ENCODE measurements at regions not wholly inside any gene's neighbourhood (a gene's known extent, or its start where the extent isn't known, plus 50 kb on each side); places are given as distances from the start of the nearest gene placed in this dataset.

DNA sequence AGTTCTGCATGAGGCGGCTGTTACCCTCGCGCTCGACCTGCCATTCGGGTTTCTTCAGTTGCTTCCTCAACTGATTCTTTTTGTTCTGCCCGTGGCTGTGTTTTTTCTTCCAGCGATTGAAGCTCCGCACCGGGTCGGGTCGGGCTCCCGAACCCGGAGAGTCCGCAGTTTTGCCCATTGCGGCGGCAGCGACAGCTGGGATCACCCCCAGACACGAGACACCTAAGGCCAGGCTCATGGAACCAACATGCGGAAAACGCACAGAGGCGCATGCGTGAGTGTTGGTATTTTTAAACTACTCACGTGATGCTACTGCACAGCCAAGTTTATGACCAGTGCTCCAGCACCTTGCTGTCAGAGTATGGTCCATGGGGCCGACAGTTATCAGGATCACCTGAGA is 100.0 kb downstream of the SPATA31D1 start:
- Histone ChIP-seq H3F3A (ENCODE audit: low read depth) (no peaks in the 10 kb centered on the region), H3K36me3 (ENCODE audit: insufficient read depth, low read length) (no peaks in the 10 kb centered on the region), H3K4me1 (ENCODE audit: insufficient read depth, low read length, poor library complexity, severe bottlenecking) (no peaks in the 10 kb centered on the region), H3K9ac (ENCODE audit: low read depth, low read length, poor library complexity, severe bottlenecking) (no peak overlapping the region), H3K27me3 (ENCODE audit: insufficient read depth, low read length, poor library complexity, severe bottlenecking) (no peaks in the 10 kb centered on the region), H4K20me1 (ENCODE audit: insufficient read depth, low read length, poor library complexity, severe bottlenecking) (no peaks in the 10 kb centered on the region), H3K79me2 (ENCODE audit: insufficient read depth, low read length) (no peaks in the 10 kb centered on the region), H3K9me2 (replicated peaks; ENCODE audit: low read depth, low read length) (no peaks in the 10 kb centered on the region), H2AFZ (ENCODE audit: low read length) (no peak overlapping the region), H3K4me3 (ENCODE audit: low read length, poor library complexity, severe bottlenecking) (no peak overlapping the region), H3K9me3 (ENCODE audit: insufficient read depth, low read depth, low read length) (no peaks in the 10 kb centered on the region), H3K4me2 (ENCODE audit: low read depth, low read length, poor library complexity, severe bottlenecking) (no peak overlapping the region)
- TF ChIP-seq, protein P1, sequence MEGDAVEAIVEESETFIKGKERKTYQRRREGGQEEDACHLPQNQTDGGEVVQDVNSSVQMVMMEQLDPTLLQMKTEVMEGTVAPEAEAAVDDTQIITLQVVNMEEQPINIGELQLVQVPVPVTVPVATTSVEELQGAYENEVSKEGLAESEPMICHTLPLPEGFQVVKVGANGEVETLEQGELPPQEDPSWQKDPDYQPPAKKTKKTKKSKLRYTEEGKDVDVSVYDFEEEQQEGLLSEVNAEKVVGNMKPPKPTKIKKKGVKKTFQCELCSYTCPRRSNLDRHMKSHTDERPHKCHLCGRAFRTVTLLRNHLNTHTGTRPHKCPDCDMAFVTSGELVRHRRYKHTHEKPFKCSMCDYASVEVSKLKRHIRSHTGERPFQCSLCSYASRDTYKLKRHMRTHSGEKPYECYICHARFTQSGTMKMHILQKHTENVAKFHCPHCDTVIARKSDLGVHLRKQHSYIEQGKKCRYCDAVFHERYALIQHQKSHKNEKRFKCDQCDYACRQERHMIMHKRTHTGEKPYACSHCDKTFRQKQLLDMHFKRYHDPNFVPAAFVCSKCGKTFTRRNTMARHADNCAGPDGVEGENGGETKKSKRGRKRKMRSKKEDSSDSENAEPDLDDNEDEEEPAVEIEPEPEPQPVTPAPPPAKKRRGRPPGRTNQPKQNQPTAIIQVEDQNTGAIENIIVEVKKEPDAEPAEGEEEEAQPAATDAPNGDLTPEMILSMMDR (conservative IDR thresholded peaks at IDR 0.05; ENCODE audit: low read length), result no peak
- no peak for TF ChIP-seq EZH2phosphoT487 (IDR thresholded peaks at IDR 0.05; ENCODE audit: borderline replicate concordance)

DNA sequence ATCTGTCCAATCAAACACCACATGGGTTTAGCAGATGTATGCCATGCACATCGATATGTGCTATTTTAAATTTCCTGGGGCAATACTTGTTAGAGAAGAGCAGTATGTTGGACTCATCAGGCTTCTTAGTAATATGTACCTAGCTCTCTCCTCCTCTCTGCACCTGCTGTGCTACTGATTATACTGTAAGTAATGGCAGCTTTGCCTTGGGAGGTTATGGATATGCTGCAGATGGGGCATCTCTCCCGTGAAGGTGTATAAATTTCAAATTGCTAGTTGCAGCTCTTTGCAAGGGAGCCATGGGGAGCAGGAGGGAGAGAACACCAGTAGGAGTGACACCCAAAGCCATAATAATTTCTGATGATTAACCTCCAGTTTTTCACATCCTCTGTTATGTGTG is 101.5 kb downstream of the SPATA31D1 start:
- Histone ChIP-seq H3K36me3 (ENCODE audit: insufficient read depth, low read length) (no peaks in the 10 kb centered on the region), H3K27me3 (ENCODE audit: insufficient read depth, low read length, poor library complexity, severe bottlenecking) (no peaks in the 10 kb centered on the region), H3K9ac (ENCODE audit: low read depth, low read length, poor library complexity, severe bottlenecking) (no peak overlapping the region), H3K9me2 (replicated peaks; ENCODE audit: low read depth, low read length) (no peaks in the 10 kb centered on the region), H3K4me3 (ENCODE audit: low read length, poor library complexity, severe bottlenecking) (no peak overlapping the region), H4K20me1 (ENCODE audit: insufficient read depth, low read length, poor library complexity, severe bottlenecking) (no peaks in the 10 kb centered on the region), H3K4me1 (ENCODE audit: insufficient read depth, low read length, poor library complexity, severe bottlenecking) (no peaks in the 10 kb centered on the region), H3F3A (ENCODE audit: low read depth) (no peaks in the 10 kb centered on the region), H3K9me3 (ENCODE audit: insufficient read depth, low read depth, low read length) (no peaks in the 10 kb centered on the region), H3K4me2 (ENCODE audit: low read depth, low read length, poor library complexity, severe bottlenecking) (no peak overlapping the region), H2AFZ (ENCODE audit: low read length) (no peak overlapping the region), H3K79me2 (ENCODE audit: insufficient read depth, low read length) (no peaks in the 10 kb centered on the region)
- TF ChIP-seq, protein P1 (conservative IDR thresholded peaks at IDR 0.05; ENCODE audit: low read length), result no peak
- no peak for TF ChIP-seq EZH2phosphoT487 (IDR thresholded peaks at IDR 0.05; ENCODE audit: borderline replicate concordance)

DNA sequence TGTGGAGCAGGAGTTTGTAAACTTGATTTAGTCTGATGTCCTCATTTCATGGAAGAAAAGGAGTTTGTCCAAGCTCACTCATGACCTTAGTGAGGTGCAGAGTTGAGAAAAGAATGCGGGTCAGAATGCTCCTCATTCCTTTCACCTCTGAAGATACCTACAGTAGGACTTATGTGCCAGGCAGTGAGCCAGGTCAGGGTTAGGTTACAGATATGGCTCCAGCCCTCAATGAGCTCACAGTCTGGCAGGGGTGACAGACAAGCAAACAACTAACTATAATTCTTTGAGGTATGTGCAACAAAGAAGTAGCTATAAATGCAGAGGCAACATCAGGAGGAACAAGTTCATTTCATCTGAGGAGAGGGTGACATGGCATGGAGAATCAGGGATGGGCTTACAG is 102.5 kb downstream of the SPATA31D1 start:
- no peaks in the 10 kb centered on the region for H3K36me3 ChIP-seq (ENCODE audit: insufficient read depth, low read length)
- no peaks in the 10 kb centered on the region for H3K9me2 ChIP-seq (replicated peaks; ENCODE audit: low read depth, low read length)
- no peak overlapping the region for H3K4me2 ChIP-seq (ENCODE audit: low read depth, low read length, poor library complexity, severe bottlenecking)
- H2AFZ ChIP-seq (ENCODE audit: low read length), result no peak overlapping the region
- H3F3A ChIP-seq (ENCODE audit: low read depth), result no peaks in the 10 kb centered on the region
- no peaks in the 10 kb centered on the region for H3K27me3 ChIP-seq (ENCODE audit: insufficient read depth, low read length, poor library complexity, severe bottlenecking)
- TF ChIP-seq, protein P1 (conservative IDR thresholded peaks at IDR 0.05; ENCODE audit: low read length), result no peak
- no peak for TF ChIP-seq EZH2phosphoT487 (IDR thresholded peaks at IDR 0.05; ENCODE audit: borderline replicate concordance)
- no peaks in the 10 kb centered on the region for H3K9me3 ChIP-seq (ENCODE audit: insufficient read depth, low read depth, low read length)
- H3K4me1 ChIP-seq (ENCODE audit: insufficient read depth, low read length, poor library complexity, severe bottlenecking), result no peaks in the 10 kb centered on the region
- H3K9ac ChIP-seq (ENCODE audit: low read depth, low read length, poor library complexity, severe bottlenecking), result no peak overlapping the region
- no peak overlapping the region for H3K4me3 ChIP-seq (ENCODE audit: low read length, poor library complexity, severe bottlenecking)
- no peaks in the 10 kb centered on the region for H4K20me1 ChIP-seq (ENCODE audit: insufficient read depth, low read length, poor library complexity, severe bottlenecking)
- H3K79me2 ChIP-seq (ENCODE audit: insufficient read depth, low read length), result no peaks in the 10 kb centered on the region

All from Loucy (cell line).